22Rv1 (cell line): ENCODE measurements at regions not wholly inside any gene's neighbourhood (a gene's known extent, or its start where the extent isn't known, plus 50 kb on each side); places are given as distances from the start of the nearest gene placed in this dataset.

Source experiments
- H3K27ac ChIP-seq: fragments of 450-650 bp; 2 replicates; pipeline ENCODE4 v1.5.1; 2017
- ZFX ChIP-seq: fragments of 450-650 bp; IDR thresholded peaks from 2 replicates; pipeline ENCODE4 v1.6.1; 2017; ENCODE audit warnings: antibody characterized with exemption, borderline replicate concordance
- TF ChIP-seq, protein P1 (sequence below): fragments of 450-650 bp; IDR thresholded peaks from 2 replicates; pipeline ENCODE4 v1.5.1; 2017; ENCODE audit warnings: mild to moderate bottlenecking

DNA sequence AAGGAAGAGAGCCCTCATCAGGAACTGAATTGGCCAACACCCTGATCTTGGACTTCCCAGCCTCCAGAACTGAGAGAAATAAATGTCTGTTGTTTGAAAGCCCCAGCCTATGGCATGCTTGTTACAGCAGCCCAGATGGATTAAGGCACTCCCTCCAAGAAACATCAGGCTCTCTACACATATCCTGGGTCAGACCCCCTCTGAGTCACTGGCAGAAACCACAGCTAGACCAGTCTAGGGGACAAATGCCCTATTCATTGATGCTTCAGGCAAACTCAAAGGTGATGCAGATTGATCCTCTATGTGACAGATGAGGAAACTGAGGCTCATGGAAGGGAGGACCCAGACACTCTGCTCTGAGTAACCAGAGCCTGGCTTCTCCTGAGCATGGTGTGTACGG, 116.8 kb downstream of the WSCD1 start:
- no peak overlapping the region for H3K27ac ChIP-seq
- no peak for TF ChIP-seq ZFX
- TF ChIP-seq, protein P1, sequence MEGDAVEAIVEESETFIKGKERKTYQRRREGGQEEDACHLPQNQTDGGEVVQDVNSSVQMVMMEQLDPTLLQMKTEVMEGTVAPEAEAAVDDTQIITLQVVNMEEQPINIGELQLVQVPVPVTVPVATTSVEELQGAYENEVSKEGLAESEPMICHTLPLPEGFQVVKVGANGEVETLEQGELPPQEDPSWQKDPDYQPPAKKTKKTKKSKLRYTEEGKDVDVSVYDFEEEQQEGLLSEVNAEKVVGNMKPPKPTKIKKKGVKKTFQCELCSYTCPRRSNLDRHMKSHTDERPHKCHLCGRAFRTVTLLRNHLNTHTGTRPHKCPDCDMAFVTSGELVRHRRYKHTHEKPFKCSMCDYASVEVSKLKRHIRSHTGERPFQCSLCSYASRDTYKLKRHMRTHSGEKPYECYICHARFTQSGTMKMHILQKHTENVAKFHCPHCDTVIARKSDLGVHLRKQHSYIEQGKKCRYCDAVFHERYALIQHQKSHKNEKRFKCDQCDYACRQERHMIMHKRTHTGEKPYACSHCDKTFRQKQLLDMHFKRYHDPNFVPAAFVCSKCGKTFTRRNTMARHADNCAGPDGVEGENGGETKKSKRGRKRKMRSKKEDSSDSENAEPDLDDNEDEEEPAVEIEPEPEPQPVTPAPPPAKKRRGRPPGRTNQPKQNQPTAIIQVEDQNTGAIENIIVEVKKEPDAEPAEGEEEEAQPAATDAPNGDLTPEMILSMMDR, result no peak

DNA sequence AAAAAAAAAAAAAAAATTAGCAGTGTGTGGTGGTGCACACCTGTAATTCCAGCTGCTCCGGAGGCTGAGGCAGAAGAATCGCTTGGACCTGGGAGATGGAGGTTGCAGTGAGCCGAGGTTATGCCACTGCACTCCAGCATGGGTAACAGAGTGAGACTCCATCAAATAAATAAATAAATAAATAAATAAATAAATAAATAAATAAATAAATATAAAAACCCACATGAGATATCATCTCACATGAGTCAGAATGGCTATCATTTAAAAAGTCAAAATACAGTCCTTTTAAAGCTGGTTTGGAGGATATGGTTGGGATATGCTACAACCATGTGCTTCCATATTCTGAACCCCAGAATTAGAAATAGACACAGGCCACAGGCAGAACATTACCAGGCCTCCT, 114.3 kb downstream of the WSCD1 start:
- H3K27ac ChIP-seq, result no peak overlapping the region
- TF ChIP-seq ZFX, result no peak
- TF ChIP-seq, protein P1, result no peak

DNA sequence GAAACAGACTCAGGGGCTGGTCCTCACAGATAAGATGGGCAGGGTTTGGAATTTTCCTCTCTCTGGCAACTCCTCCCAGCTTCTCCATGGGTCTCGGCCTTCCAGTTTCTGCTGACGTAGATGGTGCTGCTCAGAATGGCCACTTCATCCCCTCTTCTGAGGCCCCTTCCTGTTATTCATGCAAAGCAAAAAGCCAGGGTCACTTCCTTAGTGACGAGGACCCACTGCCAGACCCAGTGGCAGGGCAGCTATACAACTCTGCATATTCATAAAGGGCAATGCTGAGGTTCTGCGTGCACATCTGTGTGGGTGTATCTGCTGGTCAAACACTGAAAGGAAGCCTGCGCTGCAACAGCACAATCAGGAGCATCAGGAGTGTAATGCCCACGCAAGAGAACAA, 108.8 kb downstream of the WSCD1 start:
- TF ChIP-seq ZFX, result no peak
- TF ChIP-seq, protein P1, result no peak
- H3K27ac ChIP-seq, result no peak overlapping the region

DNA sequence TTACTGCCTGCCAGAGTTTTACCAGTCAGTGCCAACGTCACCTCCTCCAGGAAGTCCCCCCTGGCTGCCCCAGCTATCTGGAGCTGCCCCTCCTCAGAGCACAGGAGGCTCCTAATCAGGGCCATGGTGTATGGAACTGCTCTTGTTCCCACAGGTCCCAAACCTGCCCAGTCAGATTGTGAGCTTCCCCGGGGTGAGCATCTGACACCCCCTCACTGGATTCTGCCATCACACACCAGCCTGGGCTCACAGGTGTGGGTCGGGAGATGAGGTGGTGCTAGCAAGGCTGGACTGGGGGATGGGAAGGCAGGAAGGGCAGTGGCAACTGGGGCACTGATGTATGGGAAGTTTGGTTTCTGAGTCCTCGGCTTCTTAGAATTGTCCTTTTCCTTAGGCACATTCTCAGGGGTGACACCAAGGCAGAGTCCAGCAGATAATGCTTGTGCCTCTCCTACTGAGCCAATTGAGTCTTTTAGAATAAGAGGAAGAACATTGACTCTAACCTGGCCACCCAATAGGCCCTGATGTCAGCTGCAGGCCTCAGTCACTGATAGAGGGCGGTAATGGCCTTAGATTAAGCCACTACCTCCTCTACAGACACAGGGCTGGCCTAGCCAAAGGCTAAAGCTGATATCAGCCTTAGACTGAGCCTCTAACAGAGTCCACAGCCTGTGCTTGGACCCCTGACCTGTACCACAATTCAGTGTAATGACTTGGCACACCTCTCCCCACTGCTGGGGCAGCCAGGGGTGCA, 107.9 kb downstream of the WSCD1 start:
- TF ChIP-seq ZFX, result no peak
- TF ChIP-seq, protein P1, result no peak
- H3K27ac ChIP-seq, result no peak overlapping the region
